Skin epidermis (tissue), 12 donors: ENCODE measurements at regions not wholly inside any gene's neighbourhood (a gene's known extent, or its start where the extent isn't known, plus 50 kb on each side); places are given as distances from the start of the nearest gene placed in this dataset.

Source experiments
- H3K27ac ChIP-seq, 21 experiments: fragments of 200-600 bp; sonication (generic) in 11 of 21; one replicate each; pipeline ENCODE4 v1.5.0; 2020; ENCODE audit warnings: mild to moderate bottlenecking in 3 of 21, inconsistent platforms in 2 of 21, moderate library complexity in 2 of 21
- H3K4me3 ChIP-seq, 7 experiments: fragments of 200-600 bp; sonication (generic) in 2 of 7; one replicate each; pipeline ENCODE4 v1.5.0; 2020; ENCODE audit warnings: inconsistent platforms in 2 of 7, mild to moderate bottlenecking in 2 of 7, moderate library complexity in 1 of 7

DNA sequence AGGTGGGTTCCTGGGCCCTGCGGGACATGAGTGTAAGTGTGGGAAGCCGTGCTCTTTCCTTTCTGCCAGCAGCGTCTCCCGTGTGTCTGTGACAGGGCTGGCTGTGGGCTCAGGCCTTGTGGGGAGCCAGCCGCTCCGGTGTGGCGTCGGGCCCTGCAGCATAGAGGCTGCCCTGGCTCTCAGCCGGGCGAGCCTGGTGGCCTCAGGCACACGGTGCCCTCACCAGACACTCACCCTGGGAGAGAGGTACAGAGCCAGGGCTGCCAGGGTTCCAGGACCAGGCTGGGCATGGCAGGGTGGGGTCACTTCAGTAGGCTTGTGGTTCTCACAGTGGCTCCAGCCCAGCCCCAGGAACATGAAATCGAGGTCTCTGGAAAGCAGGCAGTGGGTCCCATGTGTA is 324.8 kb downstream of the TEX29 start:
- no peak overlapping the region for H3K4me3 ChIP-seq
- no peak overlapping the region for H3K27ac ChIP-seq

DNA sequence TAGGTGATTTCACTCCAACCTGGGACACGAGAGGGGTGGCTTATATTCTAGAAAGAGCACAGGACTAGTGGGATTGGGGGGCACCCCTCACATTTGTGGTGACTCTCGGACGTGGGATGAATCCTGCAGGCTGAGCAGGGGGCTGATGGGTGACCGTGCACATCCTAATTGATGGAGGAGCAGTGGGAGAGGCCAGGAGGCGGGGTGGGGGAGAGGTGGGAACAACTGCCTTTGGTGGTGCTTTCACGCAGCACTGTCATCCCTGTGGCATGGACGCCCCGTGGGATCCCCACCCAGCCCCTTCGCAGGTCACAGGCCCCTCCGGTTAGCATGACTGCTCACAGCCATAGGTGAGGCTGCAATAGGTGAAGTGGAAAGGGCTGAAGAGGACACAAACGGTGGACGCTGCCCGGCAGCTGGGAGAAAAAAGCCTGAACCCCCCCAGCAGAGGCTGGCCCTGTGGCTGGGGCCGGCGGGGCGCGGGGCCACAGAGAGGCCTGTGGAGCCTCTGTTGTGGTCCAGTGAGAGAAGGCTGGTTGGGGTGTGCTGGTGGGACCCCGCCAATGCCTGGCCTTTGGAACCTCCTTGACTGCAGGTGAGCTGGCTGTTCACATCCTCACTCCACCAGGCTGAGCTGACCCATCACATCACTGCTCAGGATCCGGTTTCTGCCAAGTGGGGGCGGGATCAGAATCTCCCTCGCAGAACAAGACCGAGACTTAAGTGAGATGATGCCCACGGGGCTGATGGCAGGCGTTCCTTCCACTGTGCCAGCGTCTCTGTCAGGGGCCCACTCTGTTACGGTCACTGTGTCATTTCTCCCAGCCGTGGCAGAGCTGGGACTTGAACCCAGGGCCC is 325.4 kb downstream of the TEX29 start:
- H3K4me3 ChIP-seq: no peak overlapping the region
- no peak overlapping the region for H3K27ac ChIP-seq

DNA sequence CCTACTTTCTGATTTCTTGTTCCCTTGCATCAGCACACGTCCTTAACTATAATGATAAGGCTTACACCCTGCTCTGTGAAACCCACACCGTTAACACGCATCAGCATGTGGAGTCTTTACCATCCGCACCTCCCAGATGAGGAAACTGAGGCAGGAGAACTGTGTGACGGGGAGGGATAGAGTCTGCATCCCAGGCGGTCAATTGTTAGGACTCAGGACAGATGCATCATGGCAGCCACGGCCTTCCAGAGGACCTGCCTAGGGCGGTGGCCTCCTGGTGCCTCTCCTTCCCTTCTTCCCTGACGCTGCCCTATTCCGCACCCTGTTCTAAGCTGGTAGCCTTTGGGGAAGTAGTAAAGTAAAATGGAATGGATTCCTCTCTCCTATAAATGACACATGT is 326.0 kb downstream of the TEX29 start:
- H3K27ac ChIP-seq: no peak overlapping the region
- no peak overlapping the region for H3K4me3 ChIP-seq

DNA sequence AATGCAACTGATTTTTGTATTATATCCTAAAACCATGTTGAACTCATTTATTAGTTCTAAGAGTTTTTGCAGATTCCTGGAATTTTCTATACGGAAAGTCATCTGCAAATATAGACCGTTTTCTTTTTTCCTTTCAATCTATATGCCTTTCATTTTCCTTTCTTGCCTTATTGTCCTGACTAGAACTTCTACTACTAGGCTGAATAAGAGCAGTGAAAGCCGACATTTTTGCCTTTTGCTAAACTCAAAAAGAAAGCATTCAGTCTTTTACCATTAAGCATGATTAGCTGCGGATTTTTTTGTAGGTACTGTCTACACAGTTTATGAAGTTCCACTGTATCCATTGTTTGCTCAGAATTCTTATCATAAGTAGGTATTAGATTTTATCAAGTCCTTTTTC is 328.4 kb downstream of the TEX29 start:
- no peak overlapping the region for H3K27ac ChIP-seq
- no peak overlapping the region for H3K4me3 ChIP-seq

DNA sequence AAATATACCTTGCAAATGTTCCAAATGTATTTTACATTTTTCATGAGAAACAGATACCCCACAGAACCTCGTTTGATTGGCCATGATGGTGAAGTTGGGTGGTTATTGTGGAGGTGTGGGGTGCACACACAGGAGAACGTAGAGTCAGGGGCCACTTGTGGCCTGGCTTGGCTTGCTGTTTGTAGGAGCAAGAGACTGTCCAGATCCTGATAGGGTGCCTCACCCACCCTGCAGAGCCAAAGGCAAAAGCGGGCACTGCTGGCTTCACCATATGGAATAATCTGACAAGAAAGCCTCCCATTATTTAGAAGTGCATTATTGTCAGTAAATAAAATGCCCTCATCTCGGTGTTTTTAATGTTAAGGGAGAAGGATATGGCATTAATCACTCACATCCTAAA is 330.2 kb downstream of the TEX29 start:
- Histone ChIP-seq H3K4me3 (no peak overlapping the region), H3K27ac (no peak overlapping the region)

DNA sequence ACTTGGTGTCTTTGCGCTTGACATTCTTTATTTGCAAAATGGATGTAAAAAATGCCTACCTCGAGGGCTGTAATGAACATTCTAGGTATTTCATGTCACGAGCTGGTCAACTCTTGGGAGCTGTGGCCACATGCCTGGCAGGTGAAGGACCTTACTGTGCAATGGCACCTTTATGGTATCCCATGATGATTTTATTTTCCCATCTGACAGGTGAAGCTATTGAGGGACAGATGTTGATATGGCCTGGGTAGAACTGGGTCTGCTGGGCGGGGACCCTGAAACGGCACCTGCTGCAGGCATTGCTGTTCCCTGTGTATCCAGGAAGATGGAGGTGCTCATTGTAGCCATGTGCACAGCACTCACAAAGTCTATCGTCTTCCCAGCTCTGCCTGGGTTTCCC is 332.2 kb downstream of the TEX29 start:
- no peak overlapping the region for H3K27ac ChIP-seq

DNA sequence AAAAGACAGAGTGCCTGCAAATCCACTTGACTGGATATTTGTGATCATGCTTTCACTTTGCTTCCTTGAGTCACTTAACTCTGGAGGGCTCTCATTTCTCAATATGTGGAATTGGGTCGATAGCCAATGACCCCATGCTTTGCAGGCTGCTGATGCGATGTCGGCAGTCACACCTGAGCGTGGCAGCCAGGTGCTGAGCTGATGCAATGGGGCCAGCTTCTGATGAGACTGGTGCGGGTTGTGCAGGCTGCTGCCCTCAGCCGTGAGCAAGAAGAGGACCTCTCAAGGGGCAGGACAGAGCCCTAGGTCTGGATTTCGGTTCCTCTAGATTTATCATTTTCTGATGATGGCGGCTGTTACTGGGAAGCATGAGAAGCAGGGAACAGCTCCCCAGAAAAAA is 334.1 kb downstream of the TEX29 start:
- no peak overlapping the region for H3K4me3 ChIP-seq
- no peak overlapping the region for H3K27ac ChIP-seq

More for the DNA sequence above, 332.2 kb downstream of the TEX29 start:
- no peak overlapping the region for H3K4me3 ChIP-seq

DNA sequence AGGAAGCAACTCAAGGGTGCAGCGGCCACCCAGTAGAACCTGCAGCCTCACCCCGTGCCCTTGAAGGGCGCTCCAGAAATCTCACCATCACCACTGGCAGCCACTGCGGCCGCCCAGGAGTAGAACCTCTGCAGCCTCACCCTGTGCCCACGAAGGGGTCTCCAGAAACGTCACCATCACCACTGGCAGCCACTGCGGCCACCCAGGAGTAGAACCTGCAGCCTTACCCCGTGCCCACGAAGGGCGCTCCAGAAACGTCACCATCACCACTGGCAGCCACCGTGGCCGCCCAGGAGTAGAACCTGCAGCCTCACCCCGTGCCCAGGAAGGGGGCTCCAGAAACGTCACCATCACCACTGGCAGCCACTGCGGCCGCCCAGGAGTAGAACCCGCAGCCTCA is 336.0 kb downstream of the TEX29 start:
- Histone ChIP-seq H3K4me3 (no peak overlapping the region), H3K27ac (no peak overlapping the region)

DNA sequence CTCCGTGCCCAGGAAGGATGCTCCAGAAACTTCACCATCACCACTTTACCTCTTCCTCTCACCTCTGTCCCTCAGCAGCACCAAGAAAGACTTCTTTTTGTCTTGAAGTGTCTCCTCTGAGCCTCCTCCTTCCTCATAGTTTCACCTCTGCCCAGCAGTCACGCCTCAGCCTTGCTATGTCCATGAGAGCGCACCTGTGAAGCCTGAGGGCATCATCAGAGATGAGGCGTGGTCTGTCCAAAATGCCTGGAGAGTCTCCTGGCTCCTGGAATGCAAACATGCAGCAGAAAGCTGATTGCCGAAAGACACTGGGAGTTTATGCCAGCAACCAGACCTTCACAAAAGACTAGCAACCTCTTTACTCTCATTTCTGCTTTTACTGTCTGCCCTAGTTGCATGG is 336.6 kb downstream of the TEX29 start:
- Histone ChIP-seq H3K4me3 (no peak overlapping the region), H3K27ac (no peak overlapping the region)

DNA sequence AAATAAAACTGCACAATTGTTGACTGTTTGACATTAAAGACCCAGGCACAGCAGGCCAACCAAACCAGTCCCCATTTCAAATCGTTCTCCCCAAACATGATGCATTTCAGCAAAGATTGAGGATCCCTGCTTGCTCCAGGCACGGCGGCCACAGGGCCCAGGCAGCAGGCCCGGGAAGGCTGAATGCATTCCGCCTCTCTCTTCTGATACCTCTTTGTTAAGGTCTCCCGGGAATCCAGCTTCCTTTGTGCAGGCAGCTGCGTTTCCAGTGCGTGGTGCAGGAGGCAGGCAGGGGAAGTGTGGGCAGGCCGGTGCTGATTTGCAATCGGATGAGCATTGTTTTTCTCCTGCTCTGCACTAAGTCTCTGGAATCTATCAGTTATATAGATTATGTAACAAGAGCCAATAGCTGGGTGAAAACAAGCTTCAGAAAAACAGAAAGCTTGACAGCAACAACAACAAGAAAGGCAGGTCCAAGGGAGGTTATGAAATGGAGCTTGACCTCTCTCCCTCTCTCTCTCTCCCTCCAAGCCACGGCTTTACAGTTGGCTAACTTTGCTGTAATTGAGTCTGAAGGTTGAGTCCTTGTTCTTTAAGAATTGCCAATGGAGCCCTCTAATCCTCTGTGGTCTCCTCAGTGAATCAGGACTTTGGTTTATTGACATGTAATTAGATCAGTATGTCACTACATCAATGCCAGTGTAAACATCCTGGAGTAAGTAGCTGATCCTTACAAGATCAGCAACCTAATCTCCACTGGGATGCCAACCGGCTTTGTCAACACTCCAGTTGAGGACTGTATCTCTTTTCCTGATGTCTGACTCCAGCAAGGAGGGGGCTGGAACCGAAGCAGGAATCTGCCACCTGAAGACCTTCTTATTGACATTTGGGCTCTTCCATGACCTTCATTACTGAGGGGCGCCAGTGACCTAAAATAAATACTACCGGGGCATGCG is 338.0 kb downstream of the TEX29 start:
- H3K27ac ChIP-seq: no peak overlapping the region
- H3K4me3 ChIP-seq: no peak overlapping the region

DNA sequence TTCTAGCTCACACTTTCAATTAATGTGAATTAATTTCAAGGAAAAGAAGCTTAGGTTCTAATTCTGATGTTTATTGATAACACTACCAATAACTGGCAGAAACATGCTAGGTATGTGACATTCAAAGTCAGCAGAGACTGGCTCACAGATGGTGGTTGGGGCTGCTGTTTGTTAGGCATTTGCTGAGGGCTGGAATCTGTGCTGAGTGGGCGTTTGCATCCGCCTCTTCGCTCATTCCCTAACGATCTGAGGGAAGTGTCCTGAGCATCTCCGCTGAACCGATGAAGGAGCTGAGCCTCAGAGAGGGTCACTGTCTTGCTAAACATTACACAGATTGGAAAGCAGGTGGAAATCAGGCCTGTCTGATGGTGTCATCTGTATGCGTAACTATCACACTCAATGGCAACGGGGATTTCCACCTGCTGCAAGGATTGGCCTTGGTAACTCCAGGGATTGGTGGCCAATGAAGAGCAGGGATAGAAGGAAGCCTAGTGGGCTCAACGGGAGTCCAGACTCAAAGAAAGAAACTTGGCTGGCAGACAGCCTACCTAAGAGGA is 338.9 kb downstream of the TEX29 start:
- no peak overlapping the region for H3K4me3 ChIP-seq
- H3K27ac ChIP-seq: no peak overlapping the region

DNA sequence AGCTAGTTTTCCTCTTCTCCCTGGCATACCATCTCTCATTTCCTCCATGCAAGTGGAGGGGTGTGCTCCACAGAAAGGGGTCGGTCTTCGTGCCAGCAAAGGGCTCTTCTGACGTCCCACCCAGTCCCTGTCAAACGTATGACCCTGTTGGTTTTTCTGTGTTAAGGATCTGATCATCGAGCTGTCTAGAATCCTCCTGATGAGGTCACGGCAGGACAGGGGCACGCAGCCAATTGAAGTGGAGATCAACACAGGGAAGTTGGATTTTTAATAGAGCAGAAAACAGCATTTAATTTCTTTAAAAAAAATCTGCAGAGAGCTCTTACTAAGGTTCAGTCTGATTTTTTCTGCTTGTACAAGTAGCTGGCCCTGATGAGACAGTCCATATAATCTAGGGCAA is 339.4 kb downstream of the TEX29 start:
- no peak overlapping the region for H3K27ac ChIP-seq
- H3K4me3 ChIP-seq: no peak overlapping the region

DNA sequence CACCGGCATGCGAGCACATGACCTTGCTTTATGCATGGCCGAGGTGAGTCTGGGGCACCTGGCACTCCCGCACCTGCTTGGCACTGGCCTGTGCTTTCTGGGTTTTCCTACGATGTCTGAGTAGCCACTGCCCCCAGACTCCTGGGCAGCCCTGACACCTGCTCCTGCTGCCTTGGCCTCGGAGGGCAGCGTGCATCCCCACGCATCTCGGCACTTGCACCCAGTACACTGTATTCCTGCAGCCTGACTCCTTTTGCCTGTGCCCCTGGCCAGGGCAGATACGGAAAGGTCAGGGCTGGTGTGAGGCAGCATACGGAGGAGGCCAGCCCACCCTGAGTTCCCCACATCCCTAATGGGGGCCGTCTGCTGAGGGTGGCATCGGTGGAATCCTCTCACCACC is 340.6 kb downstream of the TEX29 start:
- H3K4me3 ChIP-seq: no peak overlapping the region
- no peak overlapping the region for H3K27ac ChIP-seq

DNA sequence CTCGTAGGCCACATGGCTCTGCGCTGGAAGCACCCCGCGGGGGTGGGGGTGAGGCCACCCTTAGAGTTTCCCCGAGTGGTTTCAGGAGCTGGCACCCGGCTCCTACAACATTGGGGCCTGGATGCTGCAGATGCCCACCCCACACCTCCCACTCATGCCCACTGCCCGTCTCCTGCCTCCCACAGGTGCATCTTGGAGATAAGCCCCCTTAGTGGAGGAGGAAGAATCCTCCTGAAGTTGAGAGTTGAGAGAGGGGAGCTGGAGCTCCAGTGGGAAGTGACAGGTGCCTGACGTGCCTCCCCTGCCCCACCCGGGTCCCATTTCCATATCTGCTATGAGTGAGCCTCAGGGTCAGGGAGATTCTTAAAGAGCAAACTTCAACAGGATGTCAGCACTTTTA is 341.3 kb downstream of the TEX29 start:
- Histone ChIP-seq H3K27ac (no peak overlapping the region), H3K4me3 (no peak overlapping the region)

DNA sequence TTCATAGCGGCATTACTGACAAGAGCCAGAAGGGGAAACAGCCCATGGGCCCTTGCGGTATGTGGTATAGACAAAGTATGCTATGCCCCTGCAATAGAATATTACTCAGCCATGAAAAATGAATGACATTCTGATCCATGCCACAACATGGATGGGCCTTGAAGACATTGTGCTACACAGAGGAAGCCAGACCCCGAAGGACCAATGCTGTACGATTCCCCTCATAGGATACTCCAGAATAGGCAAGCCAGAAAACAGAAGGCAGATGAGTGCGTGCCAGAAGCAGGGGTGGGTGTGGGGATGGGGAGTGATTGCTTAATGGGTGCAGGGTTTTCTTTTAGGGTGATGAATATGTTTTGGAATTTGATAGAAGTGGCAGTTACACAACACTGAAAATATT is 342.0 kb downstream of the TEX29 start:
- Histone ChIP-seq H3K4me3 (no peak overlapping the region), H3K27ac (no peak overlapping the region)

DNA sequence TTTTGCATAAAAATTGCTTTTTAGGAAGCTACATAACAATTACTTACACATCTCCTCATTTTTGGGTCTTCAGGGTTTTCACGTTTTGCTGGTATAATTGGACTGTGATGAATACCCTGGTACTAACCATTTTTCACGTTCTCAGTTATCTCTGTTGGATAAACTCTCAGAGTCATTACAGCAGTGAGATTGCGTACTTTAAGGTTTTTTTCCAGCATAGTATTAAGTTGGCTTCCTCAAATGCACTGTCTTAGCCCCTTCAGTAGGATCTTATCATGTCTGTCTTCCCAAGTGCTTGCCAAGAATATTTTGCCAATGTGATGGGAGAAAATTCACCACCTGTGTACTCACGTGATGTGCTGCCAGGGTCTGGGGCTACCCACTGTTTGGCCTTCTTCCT is 342.5 kb downstream of the TEX29 start:
- Histone ChIP-seq H3K4me3 (no peak overlapping the region), H3K27ac (no peak overlapping the region)

DNA sequence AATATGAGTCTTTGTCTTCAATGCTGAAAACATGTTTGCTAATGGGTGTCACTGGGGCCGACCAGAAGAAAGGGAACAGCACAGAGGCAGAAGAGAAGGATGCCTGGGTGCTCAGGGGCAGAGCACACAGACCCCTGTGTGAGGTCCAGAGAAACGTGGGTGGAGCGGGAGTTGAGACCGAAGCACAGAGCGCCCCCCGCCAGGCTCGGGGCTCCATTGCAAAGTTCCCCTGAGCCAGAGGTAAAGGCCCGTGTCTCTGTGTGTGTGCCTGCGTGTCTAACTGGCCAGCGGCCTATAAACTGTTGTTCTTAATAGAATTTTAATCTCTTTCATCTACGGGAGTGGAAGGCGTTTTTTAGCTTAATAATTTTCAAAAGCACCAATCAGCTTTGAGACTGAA is 343.1 kb downstream of the TEX29 start:
- no peak overlapping the region for H3K4me3 ChIP-seq
- H3K27ac ChIP-seq: no peak overlapping the region

DNA sequence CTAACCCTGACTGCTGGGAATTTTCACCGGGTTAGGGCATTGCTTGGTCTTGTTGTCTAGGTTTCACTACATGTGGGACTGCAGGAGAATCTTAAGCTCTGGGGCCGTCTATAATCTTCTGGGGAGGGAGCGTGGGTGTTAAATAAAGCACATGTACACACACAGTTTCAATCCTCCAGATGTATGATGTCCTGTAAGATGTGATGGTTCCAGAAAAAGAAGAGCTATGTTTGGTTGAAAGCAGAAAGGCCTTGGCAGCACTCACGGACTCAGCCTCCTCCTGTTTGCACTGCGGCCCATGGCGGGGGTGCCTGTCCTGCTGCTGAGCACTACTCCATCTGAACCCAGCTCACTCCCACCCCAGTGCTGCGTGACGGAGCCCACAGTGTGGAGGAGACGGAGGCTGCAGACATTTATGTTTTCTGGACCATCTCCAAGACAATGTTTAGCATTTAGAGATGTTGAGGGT is 343.5 kb downstream of the TEX29 start:
- Histone ChIP-seq H3K27ac (no peak overlapping the region), H3K4me3 (no peak overlapping the region)

DNA sequence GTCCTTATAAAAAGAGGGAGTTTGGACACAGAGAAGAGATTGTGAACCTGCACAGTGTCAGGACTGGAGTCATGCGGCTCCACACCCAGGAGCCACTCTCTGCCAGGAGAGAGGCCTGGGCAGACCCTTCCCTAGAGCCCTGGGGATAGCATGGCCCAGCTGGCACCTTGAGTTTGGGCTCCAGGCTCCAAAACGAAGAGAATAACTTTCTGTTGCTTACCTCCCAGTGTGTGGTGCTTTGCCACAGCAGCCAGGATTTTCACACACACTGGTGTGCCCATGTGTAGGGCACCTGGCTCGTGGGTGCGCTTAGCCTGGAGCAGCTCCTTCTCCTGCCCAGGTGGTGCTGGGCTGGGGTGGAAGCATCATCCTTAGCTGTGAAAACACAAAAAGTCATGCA is 344.3 kb downstream of the TEX29 start:
- H3K27ac ChIP-seq: no peak overlapping the region
- no peak overlapping the region for H3K4me3 ChIP-seq

DNA sequence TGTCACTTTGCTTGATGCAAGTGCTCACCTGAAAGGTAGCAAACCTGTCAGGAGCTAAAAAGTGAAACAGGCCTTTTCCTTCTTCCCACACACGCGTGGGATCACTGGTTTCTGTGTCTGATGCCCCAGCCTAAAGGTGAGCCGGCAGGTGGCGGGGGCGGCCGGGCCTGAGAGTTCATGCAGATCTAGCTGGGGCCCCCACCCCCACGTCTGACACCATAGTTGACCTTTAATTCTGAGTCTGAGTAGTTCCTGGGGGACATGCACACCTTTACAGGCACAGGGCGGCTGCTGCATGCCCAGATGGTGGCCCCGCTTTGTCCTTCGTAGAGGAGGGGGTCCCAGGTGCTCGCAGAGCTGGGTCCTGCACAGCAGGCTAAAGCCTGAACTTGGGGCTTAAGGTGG is 345.3 kb downstream of the TEX29 start:
- Histone ChIP-seq H3K4me3 (no peak overlapping the region), H3K27ac (no peak overlapping the region)
